ENCODE measurements at regions not wholly inside any gene's neighbourhood (a gene's known extent, or its start where the extent isn't known, plus 50 kb on each side); places are given as distances from the start of the nearest gene placed in this dataset.

GRCh38 chr2:19542796-19543662 lies 184.6 kb upstream of the OSR1 start:
- no peak for DNase-seq (ENCODE audit: low spot score)
- intact Hi-C loops (cut with DNase I), result no loop called here

- DNase-seq (ENCODE audit: low spot score), result no peak
These were observed 183.5 kb upstream of the OSR1 start for GRCh38 chr2:19541884-19542283.

GRCh38 chr2:19540739-19541525 lies 182.5 kb upstream of the OSR1 start:
- intact Hi-C loops (cut with DNase I), result no loop called here
- no peak for DNase-seq (ENCODE audit: low spot score)

More at GRCh38 chr2:19541884-19542283, 183.5 kb upstream of the OSR1 start:
- intact Hi-C loops (cut with DNase I), result no loop called here

- intact Hi-C loops (cut with DNase I), result no loop called here
These were observed 180.1 kb upstream of the OSR1 start for GRCh38 chr2:19538411-19538963.

GRCh38 chr2:19536136-19536535 lies 177.7 kb upstream of the OSR1 start:
- DNase-seq (ENCODE audit: low spot score), result no peak
- intact Hi-C loops (cut with DNase I), result no loop called here

More at GRCh38 chr2:19538411-19538963, 180.1 kb upstream of the OSR1 start:
- DNase-seq (ENCODE audit: low spot score), result no peak

- no peak for DNase-seq (ENCODE audit: low spot score)
- intact Hi-C loops (cut with DNase I), result no loop called here
These were observed 174.2 kb upstream of the OSR1 start for GRCh38 chr2:19532547-19533196.

- intact Hi-C loops (cut with DNase I), result no loop called here
- no peak for DNase-seq (ENCODE audit: low spot score)
These were observed 171.3 kb upstream of the OSR1 start for GRCh38 chr2:19529677-19530076.

GRCh38 chr2:19527771-19528170 lies 169.3 kb upstream of the OSR1 start:
- DNase-seq (ENCODE audit: low spot score), result no peak
- intact Hi-C loops (cut with DNase I), result no loop called here

GRCh38 chr2:19525313-19525712 lies 166.9 kb upstream of the OSR1 start:
- no peak for DNase-seq (ENCODE audit: low spot score)
- intact Hi-C loops (cut with DNase I), result no loop called here

- intact Hi-C loops (cut with DNase I), result no loop called here
- no peak for DNase-seq (ENCODE audit: low spot score)
These were observed 160.6 kb upstream of the OSR1 start for GRCh38 chr2:19519045-19519444.

GRCh38 chr2:19507137-19507536 lies 148.7 kb upstream of the OSR1 start:
- intact Hi-C loops (cut with DNase I), result no loop called here
- no peak for DNase-seq (ENCODE audit: low spot score)

GRCh38 chr2:19505199-19506136 lies 147.0 kb upstream of the OSR1 start:
- intact Hi-C loops (cut with DNase I), result no loop called here
- no peak for DNase-seq (ENCODE audit: low spot score)

- intact Hi-C loops (cut with DNase I), result no loop called here
These were observed 146.2 kb upstream of the OSR1 start for GRCh38 chr2:19504400-19505198.

GRCh38 chr2:19503915-19504314 lies 145.5 kb upstream of the OSR1 start:
- no peak for DNase-seq (ENCODE audit: low spot score)
- intact Hi-C loops (cut with DNase I), result no loop called here

More at GRCh38 chr2:19504400-19505198, 146.2 kb upstream of the OSR1 start:
- no peak for DNase-seq (ENCODE audit: low spot score)

GRCh38 chr2:19503406-19503805 lies 145.0 kb upstream of the OSR1 start:
- DNase-seq (ENCODE audit: low spot score), result no peak
- intact Hi-C loops (cut with DNase I), result no loop called here

GRCh38 chr2:19500126-19500525 lies 141.7 kb upstream of the OSR1 start:
- no peak for DNase-seq (ENCODE audit: low spot score)
- intact Hi-C loops (cut with DNase I), result no loop called here

GRCh38 chr2:19496646-19497045 lies 138.2 kb upstream of the OSR1 start:
- no peak for DNase-seq (ENCODE audit: low spot score)
- intact Hi-C loops (cut with DNase I), result no loop called here

- DNase-seq (ENCODE audit: low spot score), result no peak
- intact Hi-C loops (cut with DNase I), result no loop called here
These were observed 135.8 kb upstream of the OSR1 start for GRCh38 chr2:19494241-19494640.
